AG04449 (cell line): ENCODE measurements at regions not wholly inside any gene's neighbourhood (a gene's known extent, or its start where the extent isn't known, plus 50 kb on each side); places are given as distances from the start of the nearest gene placed in this dataset.

Experiments used
- CTCF ChIA-PET: fragments of 350-600 bp; formaldehyde crosslinking; extraction: SDS; loops from one replicate; lab custom pipeline; 2021; ENCODE audit warnings: antibody characterized with exemption; lab: Yijun Ruan, JAX
- POLR2A ChIA-PET: fragments of 400-600, 350-600 bp; formaldehyde crosslinking; extraction: SDS; loops from one replicate; lab custom pipeline; 2020; ENCODE audit warnings: antibody characterized with exemption, inconsistent platforms; lab: Yijun Ruan, JAX
- DNase-seq: peaks from one replicate; pipeline ENCODE4 v3.0.0-alpha.2; 2010; ENCODE audit warnings: low read depth, low spot score
- H3K4me3 ChIP-seq: 2 replicates; pipeline ENCODE4 v1.5.1; 2011; ENCODE audit warnings: low read depth, mild to moderate bottlenecking, control low read depth, low read length
- CTCF ChIP-seq: IDR thresholded peaks from one replicate; pipeline ENCODE4 v1.5.1; 2011; ENCODE audit warnings: mild to moderate bottlenecking, moderate library complexity, low read length, control low read depth, inconsistent platforms; ENCODE audit not compliant: insufficient read depth; ENCODE audit errors: missing control alignments

DNA sequence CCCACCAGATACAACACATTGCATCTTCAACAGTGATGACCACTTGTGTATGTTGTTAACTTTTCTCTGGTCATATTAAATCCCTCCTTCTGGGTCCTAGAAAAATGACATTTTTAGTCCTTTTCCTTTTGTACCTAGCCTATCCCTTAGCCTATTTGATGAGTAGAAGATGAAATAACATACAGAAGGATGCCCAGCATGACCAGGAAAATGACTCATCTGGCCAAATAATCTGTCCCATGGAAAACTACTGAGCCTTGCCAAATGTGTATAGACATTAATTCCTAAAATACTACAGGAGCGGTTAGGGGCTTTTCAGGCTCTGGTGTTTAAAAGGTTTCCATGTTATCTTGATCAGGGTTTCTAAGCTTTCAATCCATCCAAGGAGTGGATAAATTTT is 129.0 kb upstream of the KCNIP4 start:
- H3K4me3 ChIP-seq = no peak overlapping the region
- POLR2A ChIA-PET = no interaction called here
- TF ChIP-seq CTCF = no peak
- CTCF ChIA-PET = no interaction called here
- no peak for DNase-seq

DNA sequence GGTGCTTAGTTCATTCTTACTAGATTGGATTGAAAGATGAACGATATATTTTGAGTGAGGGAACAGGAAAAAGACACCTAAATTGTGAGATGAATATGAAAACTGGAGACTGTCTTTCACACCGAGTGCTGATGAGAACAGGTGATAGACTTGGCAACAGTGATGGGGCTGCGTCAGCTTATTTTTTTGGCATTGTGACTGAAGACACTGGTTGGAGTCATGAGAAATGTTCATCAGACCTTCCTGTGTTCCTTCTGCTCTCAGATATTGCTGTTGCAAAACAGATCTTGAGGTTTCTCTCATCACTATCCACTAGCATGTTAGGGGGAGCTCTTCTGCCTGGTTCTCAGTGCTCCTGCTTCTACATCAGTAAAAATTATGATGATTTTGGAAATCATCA is 124.2 kb upstream of the KCNIP4 start:
- POLR2A ChIA-PET = no interaction called here
- CTCF ChIA-PET = no interaction called here
- H3K4me3 ChIP-seq = no peak overlapping the region
- DNase-seq = no peak
- no peak for TF ChIP-seq CTCF

DNA sequence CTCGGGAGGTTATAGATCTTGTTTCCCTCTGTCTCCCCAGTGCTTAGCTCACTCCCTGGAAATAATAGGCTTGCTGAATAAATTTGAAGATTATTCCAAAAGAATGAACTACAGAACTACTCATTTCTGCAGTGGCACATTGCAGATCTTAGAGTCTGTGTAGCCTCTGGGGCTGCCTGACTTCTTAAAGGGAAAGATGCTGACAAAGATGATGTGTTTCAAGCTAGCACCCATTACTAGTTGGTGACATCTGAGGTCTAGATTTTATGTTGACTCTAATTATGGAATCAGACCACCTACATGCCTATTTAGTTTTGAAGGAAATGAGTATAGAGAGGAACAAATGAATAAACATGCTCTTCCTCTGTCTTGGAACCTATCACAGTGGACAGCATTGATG is 123.7 kb upstream of the KCNIP4 start:
- no peak for TF ChIP-seq CTCF
- no peak overlapping the region for H3K4me3 ChIP-seq
- POLR2A ChIA-PET = no interaction called here
- DNase-seq = no peak
- CTCF ChIA-PET = interaction anchor here (0.5 kb wide), 1 partner anchor 447 kb away, joined by 3 read pairs; no protein-coding TSS in a partner anchor

DNA sequence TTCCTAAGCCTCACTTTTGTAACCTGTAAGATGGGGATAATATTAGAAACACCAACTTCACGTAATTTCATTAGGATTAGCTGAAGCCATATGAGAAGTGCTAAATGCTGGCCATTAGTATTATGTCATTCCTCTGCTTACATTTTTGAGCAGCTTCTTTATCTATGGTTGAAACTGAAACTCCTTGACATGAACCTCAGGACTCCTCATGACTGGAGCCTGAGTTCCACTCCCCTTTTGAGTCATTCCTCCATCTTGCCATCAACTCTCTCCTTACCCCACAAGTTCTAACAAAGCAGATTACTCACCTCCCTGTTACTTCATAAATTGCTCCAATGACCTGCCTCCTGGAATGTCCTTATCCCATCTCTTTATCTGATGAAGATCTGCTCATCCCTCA is 123.2 kb upstream of the KCNIP4 start:
- CTCF ChIA-PET = interaction anchor here (0.5 kb wide), 1 partner anchor 447 kb away, joined by 3 read pairs; no protein-coding TSS in a partner anchor
- POLR2A ChIA-PET = no interaction called here
- DNase-seq = no peak
- no peak for TF ChIP-seq CTCF
- H3K4me3 ChIP-seq = no peak overlapping the region

GRCh38 chr4:22070256-22070655 is 121.7 kb upstream of the KCNIP4 start:
- ChIA-PET POLR2A (no interaction called here), CTCF (no interaction called here)
- TF ChIP-seq CTCF = no peak
- H3K4me3 ChIP-seq = no peak overlapping the region
- DNase-seq = no peak

DNA sequence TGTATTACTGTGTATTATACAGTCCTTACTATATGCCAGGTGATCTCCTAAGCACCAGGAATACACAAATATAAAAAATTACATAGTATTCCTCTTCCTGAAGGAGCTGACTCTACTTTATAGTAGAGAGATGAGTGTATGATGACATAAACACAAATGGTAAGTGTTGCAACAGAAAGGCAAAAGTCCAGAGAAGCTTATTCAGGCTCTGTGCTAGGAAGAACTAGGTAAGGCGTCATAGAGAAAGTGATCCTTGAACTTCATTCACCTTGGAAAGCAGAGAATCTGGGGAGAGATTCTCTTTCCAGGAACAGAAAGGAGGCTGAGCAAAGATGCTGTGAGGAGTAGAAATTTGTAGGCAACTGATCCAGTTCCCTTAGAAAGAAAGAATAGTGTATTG is 115.0 kb upstream of the KCNIP4 start:
- CTCF ChIA-PET = no interaction called here
- H3K4me3 ChIP-seq = no peak overlapping the region
- no peak for DNase-seq
- POLR2A ChIA-PET = no interaction called here
- no peak for TF ChIP-seq CTCF

- no peak for TF ChIP-seq CTCF
- ChIA-PET CTCF (no interaction called here), POLR2A (no interaction called here)
- no peak overlapping the region for H3K4me3 ChIP-seq
- DNase-seq = no peak
Observed at GRCh38 chr4:22062676-22063075, 114.1 kb upstream of the KCNIP4 start.
